Fibroblast of skin of scalp (primary cell): ENCODE measurements at regions not wholly inside any gene's neighbourhood (a gene's known extent, or its start where the extent isn't known, plus 50 kb on each side); places are given as distances from the start of the nearest gene placed in this dataset.
A peak's percentile ranks its signal among the peaks of the same experiment; 100 is the strongest.
"Not testable (repeated sequence)": the region's sequence is repeated elsewhere in the genome, so short reads cannot be mapped to it uniquely, and the experiment has no call there.

Experiments used
- DNase-seq: peaks from one replicate; pipeline ENCODE4 v3.0.0-alpha.2; 2013

GRCh38 chr9:134547161-134548100 is 94.2 kb upstream of the COL5A1 start:
- DNase-seq, result no peak

GRCh38 chr9:134548185-134548584 is 93.4 kb upstream of the COL5A1 start:
- DNase-seq, result no peak

DNA sequence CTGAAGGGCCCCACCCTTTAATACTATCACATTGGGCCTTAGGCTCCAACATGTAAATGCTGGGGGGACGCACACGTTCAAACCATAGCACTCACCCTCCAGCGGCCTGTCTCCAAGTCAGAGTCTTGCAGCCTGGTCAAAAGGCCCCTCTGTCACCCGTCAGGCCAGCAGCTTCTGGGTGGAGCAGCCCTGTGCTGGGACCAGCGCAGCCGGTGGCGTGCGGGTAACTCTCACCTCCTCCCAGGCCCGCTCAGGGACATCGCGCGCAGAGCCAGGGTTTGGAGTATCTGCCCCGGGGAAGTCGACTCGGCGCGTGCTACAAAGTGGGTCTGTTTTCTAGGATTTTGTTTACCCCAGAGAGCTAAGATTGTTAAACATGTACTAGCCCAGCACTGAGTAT is 93.0 kb upstream of the COL5A1 start:
- no peak for DNase-seq

DNA sequence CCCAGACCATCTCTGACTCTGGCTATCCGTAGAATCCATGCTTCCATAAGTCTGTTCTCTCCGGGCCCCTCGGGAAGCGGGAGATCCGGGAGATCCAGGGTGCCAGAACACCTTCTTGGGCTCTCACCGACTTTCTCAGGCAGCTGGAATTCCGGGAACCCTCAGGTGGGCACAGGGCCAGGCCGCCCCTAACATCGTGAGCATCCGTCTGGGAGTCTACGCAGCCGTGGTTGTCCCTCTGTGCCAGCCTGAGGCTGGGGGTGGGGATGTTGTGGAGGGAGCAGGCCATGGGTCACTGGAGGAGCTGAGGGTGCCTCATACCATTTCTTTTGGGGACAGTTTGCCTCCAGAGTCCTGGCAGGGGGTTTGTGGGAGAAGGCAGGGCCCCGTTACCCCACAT is 92.3 kb upstream of the COL5A1 start:
- no peak for DNase-seq

- not testable (repeated sequence) for DNase-seq
Measured at GRCh38 chr9:134550081-134550480, 91.5 kb upstream of the COL5A1 start.

GRCh38 chr9:134550584-134550983 is 91.0 kb upstream of the COL5A1 start:
- DNase-seq, result no peak

DNA sequence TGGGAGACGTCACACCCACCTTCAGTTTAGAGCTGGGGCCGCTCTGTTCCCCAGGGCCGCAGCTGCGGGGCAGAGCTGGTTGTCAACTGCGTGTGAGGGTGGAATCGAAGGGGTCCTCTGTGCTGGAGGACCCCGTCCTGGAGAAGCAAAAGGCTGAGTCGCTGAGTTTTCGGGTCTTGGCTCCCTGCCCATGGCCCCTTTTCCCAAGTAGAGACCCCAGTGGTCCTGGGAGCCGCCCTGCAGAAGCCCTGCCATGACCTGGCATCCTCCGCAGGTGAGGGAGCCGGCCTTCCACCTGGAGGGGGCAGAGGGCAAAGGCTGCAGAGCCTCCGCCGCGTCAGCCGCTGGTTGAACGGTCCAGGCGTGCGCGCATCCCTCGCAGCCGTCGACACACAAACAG is 90.4 kb upstream of the COL5A1 start:
- DNase-seq, result no peak

DNA sequence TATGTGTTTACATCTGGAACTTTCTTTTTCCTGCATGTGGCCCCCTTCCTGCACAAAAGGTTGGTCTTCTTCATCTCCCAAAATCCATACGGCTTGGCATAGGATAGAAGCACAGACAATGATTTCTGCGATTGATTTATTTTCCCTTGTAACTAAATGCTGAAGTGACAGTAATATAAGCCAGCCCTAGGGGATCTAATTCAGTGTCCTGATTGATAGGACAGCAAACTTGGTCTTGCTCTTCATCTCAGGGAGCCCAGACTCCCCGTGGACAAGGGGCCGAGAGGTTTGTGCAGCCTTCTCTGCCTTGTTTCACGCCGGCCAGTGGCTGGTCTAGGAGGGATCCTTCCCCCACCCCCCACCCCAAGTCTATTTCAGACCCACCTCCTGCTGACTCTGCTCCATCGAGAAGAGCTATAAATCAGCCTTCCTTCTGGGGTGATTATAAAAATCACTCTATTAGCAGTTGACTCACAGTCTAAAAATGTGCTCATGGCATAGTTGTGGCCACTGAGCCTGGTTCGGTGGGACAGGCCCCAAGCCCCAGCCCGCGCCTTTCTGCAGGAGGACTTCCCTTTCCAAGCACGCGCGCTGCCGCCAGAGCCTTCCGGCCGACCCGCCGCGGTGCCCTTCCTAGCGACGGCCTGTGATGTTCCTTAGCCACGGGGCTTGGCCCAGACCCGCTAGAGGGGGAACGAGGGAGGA is 89.8 kb upstream of the COL5A1 start:
- DNase-seq, result peak; percentile 99

- DNase-seq, result no peak
Measured at GRCh38 chr9:134552349-134552990, 89.1 kb upstream of the COL5A1 start.

DNA sequence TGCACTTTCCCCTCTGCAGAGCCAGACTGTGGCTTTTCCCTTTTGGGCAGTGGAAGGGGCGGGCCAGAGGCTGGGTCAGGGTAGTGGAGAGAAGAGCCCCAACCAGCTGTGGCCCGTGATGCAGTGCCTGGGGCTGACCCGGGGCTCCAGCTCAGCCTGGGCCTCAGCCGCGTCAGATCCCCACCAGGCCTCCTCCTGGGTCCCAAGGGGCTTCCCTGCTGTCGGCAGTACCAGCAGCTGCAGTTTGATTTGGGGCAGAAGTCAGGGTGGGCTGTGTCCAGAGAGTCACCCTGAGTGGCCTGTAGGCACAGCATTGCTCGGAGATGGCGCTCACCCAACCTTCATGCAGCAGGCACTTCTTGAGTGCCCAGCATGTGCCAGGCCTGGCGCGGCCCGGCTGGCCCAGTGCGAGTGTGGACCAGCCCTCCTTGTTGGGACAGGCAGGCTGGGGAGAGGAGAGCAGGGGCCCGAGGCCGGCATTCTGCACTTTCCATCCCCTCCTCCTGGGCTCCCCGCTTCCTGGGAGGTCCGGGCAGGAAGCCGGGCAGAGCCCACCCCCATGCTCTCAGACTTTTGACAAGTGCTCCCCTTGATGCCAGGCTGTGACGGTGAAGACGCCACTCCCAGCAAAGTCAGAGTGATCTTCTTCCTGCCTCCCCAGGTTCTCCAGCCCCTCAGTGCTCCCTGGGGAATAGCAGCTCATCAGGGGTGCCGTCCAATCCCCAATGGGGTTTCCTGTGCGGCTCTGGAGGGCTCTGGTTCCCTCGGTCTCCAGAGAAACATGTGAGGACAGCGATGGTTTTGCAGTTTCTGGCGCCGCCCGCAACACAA is 88.3 kb upstream of the COL5A1 start:
- DNase-seq, result no peak

- no peak for DNase-seq
Measured at GRCh38 chr9:134553996-134554372, 87.6 kb upstream of the COL5A1 start.

DNA sequence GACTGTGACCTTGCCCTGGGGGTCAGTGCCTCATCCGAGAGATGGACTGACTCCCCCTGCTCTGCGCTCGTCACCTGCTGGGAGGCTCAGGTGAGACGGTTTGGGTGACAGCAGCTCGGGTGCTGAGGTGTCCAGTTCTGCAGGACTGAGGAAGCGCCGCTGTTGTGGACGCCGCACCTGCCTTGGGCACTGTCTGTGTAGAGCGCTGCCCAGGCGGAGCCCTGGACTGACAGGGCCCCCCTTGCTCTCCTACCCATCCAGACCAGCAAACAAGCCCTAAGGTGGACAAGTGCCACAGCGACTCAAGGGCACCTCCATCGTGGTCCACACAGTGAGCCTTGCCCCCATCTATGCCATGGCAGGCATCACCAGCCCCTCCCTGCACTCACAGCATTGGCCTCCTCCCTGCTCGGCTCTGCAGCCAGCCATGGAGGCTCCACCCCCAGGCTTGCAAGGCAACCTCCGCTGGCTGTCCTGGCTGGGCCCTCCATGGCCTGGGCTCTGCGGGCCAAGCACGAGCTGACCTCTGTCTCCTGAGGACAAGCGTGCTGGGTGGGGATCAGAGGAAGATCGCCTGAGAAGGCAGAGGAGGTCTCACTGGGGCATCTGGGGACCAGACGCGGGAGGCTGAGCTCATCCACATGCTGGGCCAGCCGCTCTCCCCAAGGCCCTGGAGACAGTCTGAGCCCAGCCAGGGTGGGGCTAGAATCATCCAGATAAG is 87.1 kb upstream of the COL5A1 start:
- DNase-seq, result peak; percentile 66

DNA sequence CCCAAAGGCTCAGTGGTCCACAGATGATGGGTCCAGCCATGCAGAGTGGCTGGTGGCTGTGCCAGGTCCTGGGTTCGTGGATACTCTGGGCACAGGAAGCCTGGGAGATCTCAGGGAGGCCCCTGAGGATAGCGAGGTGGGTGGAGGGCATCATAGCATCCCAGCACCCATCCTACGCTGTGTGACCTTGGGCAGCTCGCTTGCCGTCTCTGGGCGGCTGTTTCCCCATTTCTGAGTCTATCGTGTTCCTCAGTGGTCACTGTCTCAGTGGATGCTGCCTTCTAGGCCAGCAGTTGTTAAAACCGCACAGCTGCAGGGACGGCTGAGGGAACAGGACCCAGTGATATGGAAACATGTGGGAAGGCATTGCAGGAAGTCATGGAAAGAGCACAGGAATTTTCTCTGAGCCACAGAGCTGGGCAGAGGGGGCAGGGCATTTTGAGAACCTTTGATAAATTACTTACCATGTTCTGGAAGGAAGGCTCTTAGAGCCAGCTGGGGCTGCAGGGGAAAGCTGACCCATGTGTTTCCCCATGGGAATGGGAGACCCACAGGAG is 86.4 kb upstream of the COL5A1 start:
- DNase-seq, result peak; percentile 82

GRCh38 chr9:134556531-134557068 is 85.0 kb upstream of the COL5A1 start:
- DNase-seq, result peak; percentile 87

- no peak for DNase-seq
Measured at GRCh38 chr9:134557331-134557730, 84.3 kb upstream of the COL5A1 start.

GRCh38 chr9:134558124-134558905 is 83.3 kb upstream of the COL5A1 start:
- no peak for DNase-seq

GRCh38 chr9:134559013-134559412 is 82.6 kb upstream of the COL5A1 start:
- DNase-seq, result no peak

DNA sequence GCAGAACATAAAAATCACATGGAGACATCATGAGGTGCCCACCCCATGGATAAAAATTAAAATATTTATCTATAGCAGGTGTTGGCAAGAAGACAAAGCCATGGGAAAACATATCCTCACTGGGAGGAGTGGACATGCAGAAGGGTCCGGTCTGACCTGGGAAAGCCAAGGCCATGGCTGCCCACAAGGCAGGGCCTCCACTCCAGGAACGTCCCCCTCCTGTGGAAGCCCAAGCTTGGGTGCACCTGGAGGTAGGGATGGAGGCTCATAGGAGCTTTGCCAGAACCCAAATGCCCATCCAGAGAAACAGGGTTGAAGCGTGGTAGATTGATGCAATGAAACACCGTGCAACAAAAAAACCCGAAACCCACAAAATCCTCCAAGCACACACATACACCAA is 81.4 kb upstream of the COL5A1 start:
- DNase-seq, result no peak

DNA sequence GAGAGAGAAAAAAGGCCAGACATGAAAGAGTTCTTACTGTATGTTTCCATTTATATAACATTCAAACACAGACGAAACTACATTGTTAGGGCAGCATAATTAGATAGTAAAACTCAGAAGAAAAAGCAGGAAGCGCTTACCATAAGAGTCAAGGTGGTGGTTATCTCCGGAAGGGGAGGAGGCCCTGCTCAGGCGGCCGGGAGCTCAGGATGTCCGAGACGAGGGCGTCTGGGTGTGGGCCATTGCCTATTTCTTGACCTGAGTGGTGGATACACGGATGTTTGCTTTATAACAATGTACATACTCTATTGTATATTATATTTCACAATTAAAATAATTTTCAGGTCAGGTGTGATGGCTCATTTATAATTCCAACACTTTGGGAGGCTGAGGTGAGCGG is 80.9 kb upstream of the COL5A1 start:
- no peak for DNase-seq

- DNase-seq, result no peak
Measured at GRCh38 chr9:134561427-134562145, 80.0 kb upstream of the COL5A1 start.
